Astrocyte (in vitro differentiated cells and primary cell): ENCODE measurements at regions not wholly inside any gene's neighbourhood (a gene's known extent, or its start where the extent isn't known, plus 50 kb on each side); places are given as distances from the start of the nearest gene placed in this dataset.

Source experiments
- EZH2 ChIP-seq: IDR thresholded peaks from 2 replicates; pipeline ENCODE4 v1.6.1; 2012; ENCODE audit warnings: mild to moderate bottlenecking, low read length, inconsistent platforms; ENCODE audit not compliant: insufficient read depth
- TF ChIP-seq, protein P1 (sequence below): IDR thresholded peaks from 2 replicates; pipeline ENCODE4 v1.5.1; 2011; ENCODE audit warnings: low read depth, mild to moderate bottlenecking, inconsistent platforms, low read length, moderate library complexity; ENCODE audit not compliant: insufficient read depth

GRCh38 chr4:148845609-148846008, 403.4 kb upstream of the NR3C2 start:
- TF ChIP-seq, protein P1, sequence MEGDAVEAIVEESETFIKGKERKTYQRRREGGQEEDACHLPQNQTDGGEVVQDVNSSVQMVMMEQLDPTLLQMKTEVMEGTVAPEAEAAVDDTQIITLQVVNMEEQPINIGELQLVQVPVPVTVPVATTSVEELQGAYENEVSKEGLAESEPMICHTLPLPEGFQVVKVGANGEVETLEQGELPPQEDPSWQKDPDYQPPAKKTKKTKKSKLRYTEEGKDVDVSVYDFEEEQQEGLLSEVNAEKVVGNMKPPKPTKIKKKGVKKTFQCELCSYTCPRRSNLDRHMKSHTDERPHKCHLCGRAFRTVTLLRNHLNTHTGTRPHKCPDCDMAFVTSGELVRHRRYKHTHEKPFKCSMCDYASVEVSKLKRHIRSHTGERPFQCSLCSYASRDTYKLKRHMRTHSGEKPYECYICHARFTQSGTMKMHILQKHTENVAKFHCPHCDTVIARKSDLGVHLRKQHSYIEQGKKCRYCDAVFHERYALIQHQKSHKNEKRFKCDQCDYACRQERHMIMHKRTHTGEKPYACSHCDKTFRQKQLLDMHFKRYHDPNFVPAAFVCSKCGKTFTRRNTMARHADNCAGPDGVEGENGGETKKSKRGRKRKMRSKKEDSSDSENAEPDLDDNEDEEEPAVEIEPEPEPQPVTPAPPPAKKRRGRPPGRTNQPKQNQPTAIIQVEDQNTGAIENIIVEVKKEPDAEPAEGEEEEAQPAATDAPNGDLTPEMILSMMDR, result no peak
- TF ChIP-seq EZH2, result no peak
